Uterus (tissue), 3 donors: ENCODE measurements at regions not wholly inside any gene's neighbourhood (a gene's known extent, or its start where the extent isn't known, plus 50 kb on each side); places are given as distances from the start of the nearest gene placed in this dataset.
"Not testable (repeated sequence)": the region's sequence is repeated elsewhere in the genome, so short reads cannot be mapped to it uniquely, and the experiment has no call there.

Experiments
- DNase-seq, 2 donors: peaks; one replicate each; pipeline ENCODE4 v3.0.0-alpha.2; 2019 to 2020
- H3K27ac ChIP-seq, 2 donors: fragments of 200-600 bp; sonication (generic); 1 replicate in 1 of 2; 2 replicates in 1 of 2; pipeline ENCODE4 v1.5.1; 2016 to 2018
- H3K27me3 ChIP-seq, 2 donors: fragments of 200-600 bp; sonication (generic); one replicate each; pipeline ENCODE4 v1.5.1; 2018 to 2019; ENCODE audit warnings: control low read depth in 1 of 2
- H3K36me3 ChIP-seq, 2 donors: fragments of 200-600 bp; sonication (generic); one replicate each; pipeline ENCODE4 v1.5.1; 2019; ENCODE audit warnings: control low read depth in 1 of 2
- H3K4me1 ChIP-seq, 2 donors: fragments of 200-600 bp; sonication (generic); one replicate each; pipeline ENCODE4 v1.5.1; 2018 to 2019; ENCODE audit warnings: control low read depth in 1 of 2
- H3K4me3 ChIP-seq, 2 donors: fragments of 200-600 bp; sonication (generic); 1 replicate in 1 of 2; 2 replicates in 1 of 2; pipeline ENCODE4 v1.5.1; 2018 to 2019; ENCODE audit warnings: mild to moderate bottlenecking in 1 of 2
- H3K9me3 ChIP-seq, 2 donors: fragments of 200-600 bp; sonication (generic); one replicate each; pipeline ENCODE4 v1.5.1; 2019; ENCODE audit warnings: control low read depth in 1 of 2
- CTCF ChIP-seq, 4 experiments: fragments of 200-600 bp in 2 of 4; fragments of 450-650 bp in 2 of 4; sonication (generic) in 2 of 4; IDR thresholded peaks; one replicate each; pipeline ENCODE4 v1.5.1; 2016 to 2019; ENCODE audit warnings: antibody characterized with exemption in 4 of 4, mild to moderate bottlenecking in 2 of 4, moderate library complexity in 1 of 4
- POLR2A ChIP-seq, 2 donors: fragments of 450-650 bp; IDR thresholded peaks; one replicate each; pipeline ENCODE4 v1.6.1; 2016; ENCODE audit warnings: antibody characterized with exemption in 2 of 2, mild to moderate bottlenecking in 1 of 2, moderate library complexity in 1 of 2
- intact Hi-C: fragments of 100-400 bp; cut with DNase I; formaldehyde crosslinking; loops from one replicate; pipeline ENCODE4 v1.15.1; 2023; ENCODE audit warnings: low total_unique reads
- donor health status: DM: yes; HTN: yes; CAD: no.

DNA sequence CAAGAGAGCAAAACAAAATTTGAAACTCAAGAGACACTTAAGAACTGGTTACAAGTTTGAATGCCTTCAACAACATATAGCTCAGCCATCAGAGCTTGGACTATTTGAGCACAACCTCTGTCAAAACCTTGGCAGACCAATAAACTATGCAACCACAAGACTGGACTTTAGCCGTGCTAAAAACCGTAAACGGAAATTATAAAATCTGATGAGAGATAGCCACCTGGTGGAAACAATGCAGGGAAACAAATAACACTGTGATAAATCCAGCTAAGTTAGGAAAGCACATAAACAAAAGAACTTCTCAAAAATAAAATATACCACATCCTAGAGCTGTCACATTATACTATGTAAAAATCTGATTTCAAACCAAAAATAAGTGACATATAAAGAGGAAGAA, 1074.2 kb upstream of the NOVA1 start:
- no peak for DNase-seq
- Histone ChIP-seq H3K36me3 (no peaks in the 10 kb centered on the region), H3K27ac (no peak overlapping the region), H3K4me1 (no peaks in the 10 kb centered on the region), H3K9me3 (no peaks in the 10 kb centered on the region), H3K4me3 (no peak overlapping the region), H3K27me3 (no peaks in the 10 kb centered on the region)
- TF ChIP-seq POLR2A (IDR thresholded peaks at IDR 0.05) (no peak), CTCF (IDR thresholded peaks at IDR 0.05) (no peak)
- intact Hi-C loops: no loop called here

DNA sequence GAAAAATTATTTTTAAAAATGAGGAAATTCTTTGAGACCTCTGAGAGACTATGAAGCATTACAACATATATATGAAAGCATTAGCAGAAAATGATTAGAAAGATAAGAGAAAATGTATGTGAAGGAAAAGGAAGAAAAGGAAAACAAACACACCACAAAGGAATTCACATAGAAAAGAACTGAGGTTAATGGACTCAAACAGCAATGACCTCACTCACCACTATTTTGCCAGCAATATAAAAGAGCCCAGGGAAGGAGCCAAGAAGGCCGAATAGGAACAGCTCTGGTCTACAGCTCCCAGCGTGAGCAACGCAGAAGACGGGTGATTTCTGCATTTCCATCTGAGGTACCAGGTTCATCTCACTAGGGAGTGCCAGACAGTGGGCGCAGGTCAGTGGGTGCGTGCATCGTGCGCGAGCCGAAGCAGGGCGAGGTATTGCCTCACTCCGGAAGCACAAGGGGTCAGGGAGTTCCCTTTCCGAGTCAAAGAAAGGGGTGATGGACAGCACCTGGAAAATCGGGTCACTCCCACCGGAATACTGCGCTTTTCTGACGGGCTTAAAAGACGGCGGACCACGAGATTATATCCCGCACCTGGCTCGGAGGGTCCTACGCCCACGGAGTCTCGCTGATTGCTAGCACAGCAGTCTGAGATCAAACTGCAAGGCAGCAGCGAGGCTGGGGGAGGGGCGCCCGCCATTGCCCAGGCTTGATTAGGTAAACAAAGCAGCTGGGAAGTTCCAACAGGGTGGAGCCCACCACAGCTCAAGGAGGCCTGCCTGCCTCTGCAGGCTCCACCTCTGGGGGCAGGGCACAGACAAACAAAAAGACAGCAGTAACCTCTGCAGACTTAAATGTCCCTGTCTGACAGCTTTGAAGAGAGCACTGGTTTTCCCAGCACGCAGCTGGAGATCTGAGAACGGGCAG, 1075.2 kb upstream of the NOVA1 start:
- peak in 1 of 2 donors; percentile 22 for DNase-seq
- H3K27me3 ChIP-seq, H3K4me1 ChIP-seq, H3K9me3 ChIP-seq, H3K36me3 ChIP-seq, intact Hi-C loops, H3K4me3 ChIP-seq, H3K27ac ChIP-seq: not testable (repeated sequence)

GRCh38 chr14:27686137-27686536, 1080.5 kb upstream of the FOXG1 start:
- no peaks in the 10 kb centered on the region for H3K27me3 ChIP-seq
- peaks cover 0 to 2% of the 10 kb centered on the region in 2 donors for H3K36me3 ChIP-seq
- no peak overlapping the region for H3K4me3 ChIP-seq
- no peaks in the 10 kb centered on the region for H3K9me3 ChIP-seq
- TF ChIP-seq CTCF (IDR thresholded peaks at IDR 0.05): no peak
- no peak for TF ChIP-seq POLR2A (IDR thresholded peaks at IDR 0.05)
- DNase-seq: no peak
- no peak overlapping the region for H3K27ac ChIP-seq
- intact Hi-C loops: no loop called here
- H3K4me1 ChIP-seq: no peaks in the 10 kb centered on the region

DNA sequence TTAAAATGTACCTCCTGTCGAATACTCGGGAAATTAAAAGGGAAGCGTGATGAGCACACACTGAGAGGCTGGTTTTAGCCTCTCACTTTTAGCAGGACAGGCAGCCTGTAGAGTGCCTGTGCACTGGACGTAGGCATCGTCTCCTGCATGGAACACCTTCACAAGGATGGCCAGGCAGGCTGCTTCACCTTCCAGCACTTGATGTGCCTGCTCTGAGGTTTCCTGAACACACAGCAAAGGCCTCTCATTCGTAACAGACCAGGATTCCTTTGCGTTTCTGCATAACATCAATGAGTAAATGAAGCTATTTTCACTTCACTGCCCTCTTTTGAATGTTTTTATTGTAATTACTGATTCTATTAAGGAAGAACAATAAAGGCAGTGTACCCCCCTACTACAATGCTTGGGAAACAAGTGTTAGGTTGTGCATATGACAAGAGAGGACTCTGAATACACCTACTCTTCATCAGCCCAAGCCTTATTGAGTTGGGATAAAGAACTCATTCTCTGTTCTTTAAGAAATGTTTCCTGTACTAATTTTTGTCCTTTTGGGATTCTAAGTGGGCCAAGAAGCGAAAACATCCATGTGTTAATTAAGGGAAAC, 1077.6 kb upstream of the FOXG1 start:
- H3K27me3 ChIP-seq: no peaks in the 10 kb centered on the region
- H3K27ac ChIP-seq: no peak overlapping the region
- intact Hi-C loops: no loop called here
- DNase-seq: no peak
- no peak overlapping the region for H3K4me3 ChIP-seq
- H3K4me1 ChIP-seq: no peaks in the 10 kb centered on the region
- peaks cover 0 to 2% of the 10 kb centered on the region in 2 donors for H3K36me3 ChIP-seq
- H3K9me3 ChIP-seq: no peaks in the 10 kb centered on the region
- TF ChIP-seq CTCF (IDR thresholded peaks at IDR 0.05): no peak
- no peak for TF ChIP-seq POLR2A (IDR thresholded peaks at IDR 0.05)

GRCh38 chr14:27712364-27712763, 1054.2 kb upstream of the FOXG1 start:
- TF ChIP-seq CTCF (IDR thresholded peaks at IDR 0.05) (no peak), POLR2A (IDR thresholded peaks at IDR 0.05) (no peak)
- H3K36me3 ChIP-seq: no peaks in the 10 kb centered on the region
- DNase-seq: no peak
- no peak overlapping the region for H3K4me3 ChIP-seq
- no peaks in the 10 kb centered on the region for H3K27me3 ChIP-seq
- H3K9me3 ChIP-seq: no peaks in the 10 kb centered on the region
- intact Hi-C loops: no loop called here
- H3K27ac ChIP-seq: no peak overlapping the region
- no peaks in the 10 kb centered on the region for H3K4me1 ChIP-seq
